UCSD-AML1 (cell line): ENCODE measurements at regions not wholly inside any gene's neighbourhood (a gene's known extent, or its start where the extent isn't known, plus 50 kb on each side); places are given as distances from the start of the nearest gene placed in this dataset.
"Not testable (repeated sequence)": the region's sequence is repeated elsewhere in the genome, so short reads cannot be mapped to it uniquely, and the experiment has no call there.

Experiments
- DNase-seq: peaks from one replicate; lab custom pipeline; 2025; ENCODE audit not compliant: unreplicated experiment; lab: John Stamatoyannopoulos, UW

DNA sequence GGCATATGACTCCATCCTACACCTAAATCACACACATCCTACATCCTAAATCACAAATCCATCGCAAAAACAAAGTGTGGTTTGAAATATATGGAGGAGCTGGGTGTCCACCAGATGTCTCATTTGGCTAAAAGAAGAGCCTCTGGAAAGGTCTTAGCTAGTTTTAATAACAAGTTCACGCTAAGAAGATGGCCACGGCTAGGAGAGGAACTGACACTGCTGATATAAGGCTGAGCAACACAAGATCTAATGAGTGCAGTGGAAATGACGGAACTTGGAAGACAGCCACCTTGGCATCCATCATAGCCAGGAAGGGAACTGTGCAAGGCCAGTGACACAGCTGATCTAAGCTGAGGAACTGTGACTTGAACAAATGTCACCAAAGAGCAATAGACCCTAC is 60.0 kb upstream of the AGAP1 start:
- DNase-seq, result no peak

DNA sequence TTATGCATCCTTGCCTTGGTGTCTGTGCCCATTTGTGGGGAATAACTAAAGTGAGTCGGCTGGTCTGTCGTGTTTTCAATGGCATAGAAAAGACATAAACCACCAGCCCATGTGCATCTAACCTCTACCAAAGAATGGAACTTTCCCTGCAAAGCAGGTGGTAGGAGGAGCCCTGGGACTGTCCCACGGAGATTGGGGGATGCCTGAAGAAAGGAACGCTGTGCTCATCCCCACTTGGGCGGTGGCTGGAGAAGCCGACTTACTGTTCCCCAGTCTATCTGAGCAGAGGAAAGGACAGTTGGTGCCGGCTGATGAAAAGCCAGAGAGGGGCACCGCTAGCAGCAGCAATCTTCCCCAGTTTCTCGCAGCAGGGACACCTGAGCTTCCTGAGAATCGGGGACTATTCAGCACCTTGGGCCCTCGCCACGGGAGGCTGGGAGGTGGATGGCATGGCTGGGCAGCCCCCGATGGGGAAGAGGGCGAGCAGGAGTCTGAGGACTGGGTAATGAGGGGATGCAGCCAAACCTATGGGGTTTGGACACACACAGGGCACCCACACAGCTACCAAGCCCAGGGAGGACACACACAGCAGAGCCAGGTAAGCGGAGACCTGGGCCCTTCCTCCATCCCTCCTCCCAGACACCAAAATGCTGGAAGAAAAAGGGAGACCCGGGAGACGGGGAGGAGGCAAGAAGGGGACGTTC is 53.7 kb upstream of the AGAP1 start:
- no peak for DNase-seq

DNA sequence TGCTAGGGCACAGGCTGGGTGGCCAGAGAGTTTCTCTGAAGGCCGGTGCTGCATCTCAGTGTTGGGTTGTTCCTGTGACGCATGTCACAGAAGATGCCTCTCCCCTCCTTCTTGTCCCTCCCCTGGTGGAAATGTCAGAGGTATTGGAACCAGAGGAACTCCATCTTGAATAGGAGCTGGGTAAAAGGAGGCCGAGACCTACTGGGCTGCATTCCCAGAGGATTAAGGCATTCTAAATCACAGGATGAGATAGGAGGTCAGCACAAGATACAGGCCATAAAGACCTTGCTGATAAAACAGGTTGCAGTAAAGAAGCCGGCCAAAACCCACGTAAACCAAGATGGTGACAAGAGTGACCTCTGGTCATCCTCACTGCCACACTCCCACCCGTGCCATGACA is 50.3 kb upstream of the AGAP1 start:
- DNase-seq, result not testable (repeated sequence)
